ENCODE measurements at regions not wholly inside any gene's neighbourhood (a gene's known extent, or its start where the extent isn't known, plus 50 kb on each side); places are given as distances from the start of the nearest gene placed in this dataset.

DNA sequence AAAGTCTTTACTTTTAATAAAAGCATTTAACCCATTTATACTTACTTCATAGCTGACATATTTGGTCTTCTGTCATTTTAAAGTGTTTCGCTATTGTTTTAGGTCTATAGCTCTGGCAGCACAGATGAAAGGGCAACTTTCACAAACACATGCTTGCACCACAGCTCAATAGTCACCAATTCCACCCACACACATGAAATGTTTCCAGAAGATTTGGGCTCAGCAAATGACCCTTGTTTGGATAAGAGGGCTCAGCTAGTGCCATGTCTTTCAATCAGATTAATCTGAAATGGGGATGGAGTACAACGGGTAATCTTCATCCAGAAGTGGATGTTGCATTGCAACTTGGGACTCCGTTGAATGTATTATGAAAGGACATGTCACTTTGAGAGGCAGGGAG, 176.0 kb downstream of the FGF18 start:
- TF ChIP-seq, protein P1, sequence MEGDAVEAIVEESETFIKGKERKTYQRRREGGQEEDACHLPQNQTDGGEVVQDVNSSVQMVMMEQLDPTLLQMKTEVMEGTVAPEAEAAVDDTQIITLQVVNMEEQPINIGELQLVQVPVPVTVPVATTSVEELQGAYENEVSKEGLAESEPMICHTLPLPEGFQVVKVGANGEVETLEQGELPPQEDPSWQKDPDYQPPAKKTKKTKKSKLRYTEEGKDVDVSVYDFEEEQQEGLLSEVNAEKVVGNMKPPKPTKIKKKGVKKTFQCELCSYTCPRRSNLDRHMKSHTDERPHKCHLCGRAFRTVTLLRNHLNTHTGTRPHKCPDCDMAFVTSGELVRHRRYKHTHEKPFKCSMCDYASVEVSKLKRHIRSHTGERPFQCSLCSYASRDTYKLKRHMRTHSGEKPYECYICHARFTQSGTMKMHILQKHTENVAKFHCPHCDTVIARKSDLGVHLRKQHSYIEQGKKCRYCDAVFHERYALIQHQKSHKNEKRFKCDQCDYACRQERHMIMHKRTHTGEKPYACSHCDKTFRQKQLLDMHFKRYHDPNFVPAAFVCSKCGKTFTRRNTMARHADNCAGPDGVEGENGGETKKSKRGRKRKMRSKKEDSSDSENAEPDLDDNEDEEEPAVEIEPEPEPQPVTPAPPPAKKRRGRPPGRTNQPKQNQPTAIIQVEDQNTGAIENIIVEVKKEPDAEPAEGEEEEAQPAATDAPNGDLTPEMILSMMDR (conservative IDR thresholded peaks at IDR 0.05) = no peak
- no peak for TF ChIP-seq EZH2 (IDR thresholded peaks at IDR 0.05; ENCODE audit: low read depth)
